ENCODE measurements at regions not wholly inside any gene's neighbourhood (a gene's known extent, or its start where the extent isn't known, plus 50 kb on each side); places are given as distances from the start of the nearest gene placed in this dataset.

DNA sequence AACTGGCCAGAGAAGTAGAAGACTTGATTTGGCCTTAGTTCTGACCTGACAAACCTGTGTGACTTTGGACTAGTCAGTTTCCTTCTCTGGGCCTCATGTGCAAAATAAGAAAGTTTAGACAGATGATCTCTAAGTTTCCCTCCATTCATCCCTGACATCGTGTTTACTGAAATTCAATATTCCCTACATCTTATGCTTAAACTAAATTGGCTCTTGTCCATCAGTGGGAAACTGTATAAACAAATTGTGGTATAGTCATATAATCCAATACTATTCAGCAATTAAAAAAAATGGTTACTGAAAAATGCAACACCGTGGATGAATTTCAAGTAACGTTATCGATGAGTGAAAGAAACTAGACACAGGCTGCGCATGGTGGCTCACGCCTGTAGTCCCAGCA, 64.4 kb upstream of the HRH1 start:
- no peak for DNase-seq (ENCODE audit: low read depth)

DNA sequence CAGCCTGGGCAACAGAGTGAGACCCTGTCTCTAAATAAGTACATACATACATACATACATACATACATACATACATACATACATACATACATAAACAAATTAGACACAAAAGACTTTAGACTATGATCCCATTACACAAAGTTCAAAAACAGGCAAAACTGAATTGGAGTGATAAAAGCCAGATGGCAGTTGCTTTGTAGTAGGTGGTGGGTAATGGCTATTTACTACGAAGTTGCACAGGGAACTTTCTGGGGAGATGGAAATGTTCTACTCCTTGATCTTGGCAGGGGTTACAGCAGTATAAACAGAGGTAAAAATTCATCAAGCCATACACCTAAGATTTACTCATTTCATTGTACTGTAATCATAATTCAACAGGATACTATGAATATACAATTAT, 63.7 kb upstream of the HRH1 start:
- no peak for DNase-seq (ENCODE audit: low read depth)

GRCh38 chr3:11091088-11091590, 63.2 kb upstream of the HRH1 start:
- no peak for DNase-seq (ENCODE audit: low read depth)

DNA sequence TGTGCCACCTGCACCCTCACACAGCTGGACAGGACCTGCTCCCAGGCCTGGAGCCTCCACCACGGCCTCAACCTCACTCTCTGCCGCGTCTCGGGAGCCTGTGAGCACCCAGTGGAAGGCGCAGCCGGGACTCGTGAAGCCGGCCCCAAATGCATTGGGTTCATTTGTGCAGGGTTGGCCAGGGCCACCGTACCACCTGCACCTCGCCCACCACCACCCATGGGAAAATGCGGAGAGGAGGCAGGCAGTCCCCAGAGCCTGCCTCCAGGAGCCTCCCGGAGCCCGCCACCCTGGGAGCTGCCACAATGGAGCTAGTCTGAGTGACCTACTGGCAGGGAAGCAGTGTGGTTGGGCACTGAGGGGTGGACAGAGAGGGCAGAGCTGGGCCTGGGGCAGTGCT, 62.5 kb upstream of the HRH1 start:
- no peak for DNase-seq (ENCODE audit: low read depth)

DNA sequence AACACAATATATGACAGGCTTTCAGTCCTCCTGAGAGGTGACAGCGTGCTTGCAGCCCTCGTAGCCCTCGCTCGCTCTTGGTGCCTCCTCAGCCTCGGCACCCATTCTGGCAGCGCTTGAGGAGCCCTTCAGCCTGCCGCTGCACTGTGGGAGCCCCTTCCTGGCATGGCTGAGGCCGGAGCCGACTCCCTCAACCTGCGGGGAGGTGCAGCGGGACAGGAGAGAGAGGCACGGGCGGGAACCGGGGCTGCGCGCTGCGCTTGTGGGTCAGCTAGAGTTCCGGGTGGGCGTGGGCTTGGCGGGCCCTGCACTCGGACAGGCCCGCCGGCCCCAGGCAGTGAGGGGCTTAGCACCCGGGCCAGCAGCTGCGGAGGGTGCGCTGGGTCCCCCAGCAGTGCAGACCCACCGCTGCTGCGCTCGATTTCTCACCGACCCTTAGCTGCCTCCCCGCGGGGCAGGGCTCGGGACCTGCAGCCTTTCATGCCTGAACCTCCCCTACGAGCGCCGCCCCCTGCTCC, 60.4 kb upstream of the HRH1 start:
- no peak for DNase-seq (ENCODE audit: low read depth)

- no peak for DNase-seq (ENCODE audit: low read depth)
These were observed 58.4 kb upstream of the HRH1 start for GRCh38 chr3:11095932-11096265.

DNA sequence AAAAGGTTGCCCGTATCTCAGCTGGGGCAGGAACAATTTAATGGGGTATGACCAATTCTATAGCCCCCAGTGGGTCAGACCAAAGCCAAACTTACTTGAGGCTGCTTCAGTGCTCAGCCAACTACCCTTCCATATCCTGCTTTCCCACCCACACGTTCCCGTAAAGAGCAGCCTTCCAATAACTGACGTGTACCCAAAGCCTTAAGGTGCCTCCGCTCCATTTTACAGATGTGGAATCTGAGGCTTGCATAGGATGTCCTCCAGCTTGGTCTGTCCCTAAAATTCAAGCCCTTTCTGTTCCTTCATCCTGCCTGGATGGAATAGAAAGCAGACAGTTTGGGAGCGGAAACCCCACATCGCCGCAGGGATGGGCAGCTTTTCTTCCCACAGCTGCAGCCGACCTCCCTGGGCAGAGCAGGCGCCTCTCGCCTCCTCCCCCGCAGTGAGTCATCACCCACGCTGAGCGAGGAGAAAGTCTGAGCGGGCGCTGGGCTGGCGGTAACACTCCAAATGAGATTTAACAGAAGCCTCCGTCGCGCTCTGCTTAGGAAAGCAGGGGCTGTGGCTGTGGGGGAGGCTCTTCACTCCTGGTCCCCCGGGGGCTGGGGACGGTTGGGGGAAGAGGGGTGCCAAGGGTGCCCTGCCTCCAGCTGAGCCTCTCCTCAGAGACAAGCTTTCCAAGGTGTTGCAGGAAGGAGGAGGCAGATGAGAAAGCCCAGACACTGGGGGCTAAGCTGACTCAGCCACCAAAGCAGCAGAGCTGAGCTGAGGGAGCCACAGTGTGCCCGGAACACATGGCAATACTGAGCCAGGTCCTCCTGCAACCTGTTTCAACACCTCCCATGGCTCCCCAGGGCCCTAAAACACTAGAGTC, 57.8 kb upstream of the HRH1 start:
- peak; percentile 93 for DNase-seq (ENCODE audit: low read depth)

DNA sequence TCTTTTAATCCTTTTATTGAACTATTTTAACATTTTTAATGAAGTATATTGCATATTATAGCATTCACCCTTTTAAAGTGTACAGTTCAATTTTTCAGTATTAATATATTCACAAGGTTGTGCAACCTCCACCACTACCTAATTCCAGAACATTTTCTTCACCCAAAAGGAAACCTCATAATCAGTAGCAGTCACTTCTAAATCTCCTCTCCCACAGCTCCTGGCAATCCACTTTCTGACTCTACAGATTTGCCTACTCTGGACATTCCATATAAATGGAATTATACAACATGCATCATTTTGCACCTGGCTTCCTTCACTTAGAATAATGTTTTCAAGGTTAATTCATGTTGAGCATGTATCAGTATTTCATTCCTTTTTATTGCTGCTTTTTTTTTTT, 55.0 kb upstream of the HRH1 start:
- no peak for DNase-seq (ENCODE audit: low read depth)
